Upper lobe of left lung (tissue), 4 donors: ENCODE measurements at regions not wholly inside any gene's neighbourhood (a gene's known extent, or its start where the extent isn't known, plus 50 kb on each side); places are given as distances from the start of the nearest gene placed in this dataset.

Experiments used
- CTCF ChIP-seq, 6 experiments: fragments of 450-650 bp in 4 of 6; fragments of 200-600 bp in 2 of 6; sonication (generic) in 2 of 6; IDR thresholded peaks; one replicate each; pipeline ENCODE4 v1.5.1; 2016 to 2019; ENCODE audit warnings: antibody characterized with exemption in 6 of 6
- EP300 ChIP-seq, 4 donors: sonication (generic); formaldehyde crosslinking; IDR thresholded peaks; one replicate each; pipeline ENCODE4 v1.5.1; 2017; ENCODE audit warnings: antibody characterized with exemption in 4 of 4, control low read depth in 2 of 4
- POLR2A ChIP-seq, 4 donors: fragments of 450-650 bp; IDR thresholded peaks; one replicate each; pipeline ENCODE4 v1.5.1; 2016 to 2017; ENCODE audit warnings: antibody characterized with exemption in 4 of 4, mild to moderate bottlenecking in 2 of 4
- POLR2AphosphoS5 ChIP-seq, 2 donors: sonication (generic); formaldehyde crosslinking; IDR thresholded peaks; one replicate each; pipeline ENCODE4 v1.5.1; 2017; ENCODE audit warnings: antibody characterized with exemption in 2 of 2

GRCh38 chr12:103053089-103053488 lies 95.6 kb downstream of the ASCL1 start:
- TF ChIP-seq POLR2A (IDR thresholded peaks at IDR 0.05) (no peak), EP300 (IDR thresholded peaks at IDR 0.05) (no peak), CTCF (IDR thresholded peaks at IDR 0.05) (no peak), POLR2AphosphoS5 (IDR thresholded peaks at IDR 0.05) (no peak)
